GM12892 (cell line): ENCODE measurements at regions not wholly inside any gene's neighbourhood (a gene's known extent, or its start where the extent isn't known, plus 50 kb on each side); places are given as distances from the start of the nearest gene placed in this dataset.

Experiments
- POLR2A ChIP-seq: IDR thresholded peaks from 2 replicates; pipeline ENCODE4 v1.6.1; 2011; ENCODE audit warnings: low read depth, low read length, control low read depth
- POLR2AphosphoS5 ChIP-seq: IDR thresholded peaks from 2 replicates; pipeline ENCODE4 v1.6.1; 2011; ENCODE audit warnings: low read depth, low read length, control low read depth
- TAF1 ChIP-seq: IDR thresholded peaks from 2 replicates; pipeline ENCODE4 v1.6.1; 2011; ENCODE audit warnings: low read depth, mild to moderate bottlenecking, control low read depth, low read length, borderline replicate concordance

GRCh38 chr21:26293141-26293946 lies 122.8 kb upstream of the APP start:
- TF ChIP-seq POLR2A, result no peak
- TF ChIP-seq POLR2AphosphoS5, result no peak
- TF ChIP-seq TAF1, result no peak
